DMS79 (cell line): ENCODE measurements at regions not wholly inside any gene's neighbourhood (a gene's known extent, or its start where the extent isn't known, plus 50 kb on each side); places are given as distances from the start of the nearest gene placed in this dataset.

ENCODE experiments used
- DNase-seq: peaks from one replicate; lab custom pipeline; 2025; lab: John Stamatoyannopoulos, UW

DNA sequence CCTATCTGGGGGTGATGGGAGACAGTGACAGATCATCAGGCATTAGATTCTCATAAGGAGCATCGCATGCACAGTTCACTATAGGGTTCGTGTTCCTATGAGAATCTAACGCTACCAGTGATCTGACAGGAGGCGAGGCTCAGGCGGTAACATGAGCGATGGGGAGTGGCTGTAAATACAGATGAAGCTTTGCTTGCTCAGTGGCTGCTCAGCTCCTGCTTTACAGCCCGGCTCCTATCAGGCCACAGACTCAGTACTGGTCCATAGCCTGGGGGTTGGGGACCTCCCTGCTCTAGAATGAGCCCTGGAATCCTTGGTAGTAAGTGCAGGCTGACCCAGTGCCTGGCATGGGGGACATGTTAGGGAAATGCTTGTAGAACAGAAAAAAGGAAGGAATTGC lies 426.0 kb downstream of the TYW1 start:
- DNase-seq, result no peak

DNA sequence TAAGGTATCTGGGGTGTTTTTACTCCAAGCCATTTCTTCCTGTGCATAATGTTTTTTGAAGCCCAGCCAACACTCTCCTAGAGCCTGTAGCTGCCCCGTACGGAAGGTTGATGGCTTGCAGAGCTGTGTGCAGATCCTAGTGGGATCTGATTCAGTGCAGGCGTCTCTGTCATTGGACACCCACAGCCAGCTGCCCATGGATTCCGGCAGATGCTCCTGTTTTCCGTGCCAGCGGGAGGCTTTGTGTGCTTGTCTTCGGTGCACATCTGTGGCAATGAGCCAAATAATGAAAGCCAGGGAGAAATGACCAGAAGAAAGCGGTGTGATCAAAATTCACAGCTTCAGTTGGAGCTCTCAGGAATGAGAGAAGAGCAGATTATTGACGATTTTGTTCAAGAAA lies 426.4 kb downstream of the TYW1 start:
- DNase-seq, result peak; percentile 27

DNA sequence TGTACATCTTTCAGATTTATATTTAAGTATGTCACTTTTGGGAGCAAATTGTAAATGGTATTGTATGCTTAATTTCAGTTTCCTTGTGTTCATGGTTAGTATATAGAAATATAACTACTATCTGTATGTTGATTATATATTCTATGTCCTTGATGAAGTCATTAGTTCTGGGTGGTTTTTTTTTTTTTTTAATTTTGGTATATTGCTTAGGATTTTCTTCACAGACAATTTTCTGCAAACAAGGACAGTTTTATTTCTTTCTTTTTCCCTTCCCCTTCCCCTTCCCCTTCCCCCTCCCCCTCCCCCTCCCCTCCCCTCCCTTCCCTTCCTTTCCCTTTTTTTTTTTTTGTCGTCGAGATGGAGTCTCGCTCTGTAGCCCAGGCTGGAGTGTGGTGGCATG lies 430.0 kb downstream of the TYW1 start:
- no peak for DNase-seq

DNA sequence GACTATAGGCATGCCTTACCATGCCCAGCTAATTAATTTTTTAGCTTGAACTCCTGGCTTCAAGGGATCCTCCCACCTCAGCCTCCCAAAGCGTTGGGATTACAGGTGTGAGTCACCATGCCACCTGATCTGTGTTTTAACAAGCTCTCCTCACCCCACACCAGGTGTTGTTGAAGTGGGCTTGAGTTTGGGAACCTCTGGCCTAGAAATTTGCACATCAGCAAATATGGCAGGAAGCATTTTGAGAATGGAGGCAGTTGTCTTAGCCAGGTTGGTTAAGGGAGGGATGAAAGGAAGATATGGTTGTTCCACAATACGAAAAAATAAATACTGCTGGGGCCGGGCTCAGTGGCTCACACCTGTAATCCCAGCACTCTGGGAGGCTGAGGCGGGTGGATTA lies 433.1 kb downstream of the TYW1 start:
- no peak for DNase-seq

DNA sequence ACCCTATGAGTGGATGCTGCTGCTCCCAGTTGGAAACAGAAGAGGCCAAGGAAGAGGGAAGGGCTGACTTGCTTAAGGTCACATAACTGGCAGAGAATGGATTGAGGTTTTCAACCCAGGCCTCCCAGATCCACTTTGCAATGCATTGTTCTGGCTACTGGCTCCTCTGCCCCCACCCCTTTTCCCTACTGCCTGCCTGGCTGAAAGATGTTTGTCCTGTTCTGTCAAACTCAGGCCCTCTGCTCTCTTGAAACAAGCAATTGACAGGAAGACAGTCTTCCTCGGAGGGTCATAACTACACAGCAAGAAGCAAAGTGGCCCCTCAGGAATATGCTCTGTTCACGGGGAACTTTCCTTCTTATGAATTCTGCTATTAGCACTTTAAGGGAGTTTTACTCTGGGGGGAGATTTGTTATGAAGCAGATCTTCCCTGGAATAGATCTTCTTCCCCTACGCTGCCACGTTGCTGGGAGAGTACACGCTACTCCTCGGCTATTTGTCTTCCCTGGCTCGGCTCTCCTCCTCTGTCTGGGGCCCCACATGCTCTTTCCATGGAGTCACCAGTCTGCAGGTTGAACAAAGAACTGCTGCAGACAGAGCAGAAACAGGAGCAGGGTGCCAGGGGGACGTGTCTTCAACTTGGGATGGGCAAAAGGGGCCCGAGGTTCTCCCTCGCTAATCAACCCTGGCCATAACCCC lies 436.1 kb downstream of the TYW1 start:
- no peak for DNase-seq

DNA sequence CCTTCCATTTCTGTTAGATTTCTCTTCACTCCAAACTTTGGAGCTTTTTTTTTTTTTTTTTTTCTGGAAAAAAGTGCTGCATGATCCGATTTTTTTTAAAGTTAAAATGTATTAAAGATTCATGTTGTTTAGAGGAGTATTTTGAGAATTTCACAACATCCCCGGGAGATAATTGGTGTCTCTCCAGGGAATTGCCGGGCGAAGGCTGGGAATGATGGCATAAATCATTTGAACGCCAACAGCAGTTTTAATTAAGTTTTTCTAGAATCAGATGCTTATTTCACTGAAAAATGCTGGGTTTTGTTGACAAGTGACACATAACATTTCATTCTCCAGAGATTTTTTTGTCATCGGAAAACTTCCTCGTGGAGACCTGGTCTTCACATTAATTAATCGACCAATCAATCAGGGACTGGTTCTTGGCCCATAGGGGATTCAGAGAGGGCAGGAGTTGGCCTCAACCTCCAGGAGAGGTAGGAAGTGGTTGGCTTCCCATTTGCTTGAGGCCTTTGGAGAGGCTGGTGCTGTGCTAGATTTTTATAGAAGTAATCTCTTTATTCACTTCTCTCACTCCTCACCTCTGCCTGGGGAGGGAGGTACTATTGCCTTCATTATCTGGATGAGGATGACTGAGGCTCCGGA lies 439.4 kb downstream of the TYW1 start:
- DNase-seq, result no peak

DNA sequence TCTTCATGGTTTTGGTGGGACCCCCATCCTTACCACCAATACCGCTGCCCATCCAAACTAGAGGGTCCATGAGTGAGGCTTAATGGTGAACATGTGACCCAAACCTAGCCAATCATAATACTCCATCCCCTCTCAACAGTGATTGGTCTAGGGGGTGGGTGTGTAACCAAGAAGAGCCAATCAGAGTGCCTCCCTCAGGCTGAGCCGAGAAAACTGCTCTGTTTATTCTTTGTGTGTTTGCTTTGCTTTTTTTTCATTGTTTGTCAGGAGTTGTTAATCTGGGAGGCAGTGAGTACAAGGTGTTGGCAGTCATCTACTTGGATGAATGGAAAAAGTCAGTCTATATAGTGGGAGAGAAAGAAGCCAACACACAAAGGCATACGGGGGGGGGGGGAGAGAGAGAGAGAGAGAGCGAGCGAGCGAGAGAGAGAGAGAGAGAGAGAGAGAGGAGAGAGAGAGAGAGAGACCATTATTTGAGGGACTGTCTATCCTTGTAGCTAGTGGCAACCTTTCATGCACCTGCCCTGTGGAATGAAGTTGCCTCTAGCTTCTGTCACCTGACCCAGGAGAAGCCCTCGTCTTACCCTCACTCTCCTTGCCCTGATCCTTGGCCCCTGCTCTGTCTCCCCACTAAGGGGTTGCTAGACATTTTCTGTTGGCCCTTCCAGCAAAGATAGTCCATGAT lies 441.7 kb downstream of the TYW1 start:
- no peak for DNase-seq

DNA sequence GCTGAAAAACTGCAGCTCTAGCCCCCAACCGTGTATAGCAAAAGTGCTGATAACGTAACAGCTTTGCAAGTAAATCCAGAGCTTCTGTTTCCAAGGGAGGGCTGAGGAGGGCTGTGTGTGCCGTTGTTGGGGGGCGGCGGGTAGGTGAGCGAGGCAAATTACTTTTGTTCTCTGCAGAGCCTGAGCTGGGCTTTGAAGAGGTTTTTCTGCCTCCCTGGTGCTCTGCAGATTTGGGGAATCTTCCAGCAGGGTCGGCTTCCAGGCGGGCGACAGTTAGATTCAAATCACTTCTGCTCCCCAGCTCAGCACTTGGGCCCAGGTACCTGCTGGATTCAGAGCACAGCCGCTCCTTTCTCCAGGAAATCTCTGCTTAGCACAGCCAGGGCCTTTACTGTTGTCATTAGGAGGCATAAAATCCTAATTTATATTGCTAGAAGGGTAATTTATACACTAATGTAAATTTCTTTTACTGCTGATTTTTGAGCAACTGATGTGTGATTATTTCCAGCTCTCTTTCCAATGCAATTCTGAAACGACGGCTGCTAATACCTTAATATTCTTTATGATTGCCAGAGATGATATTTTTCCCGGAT lies 442.4 kb downstream of the TYW1 start:
- DNase-seq, result no peak

DNA sequence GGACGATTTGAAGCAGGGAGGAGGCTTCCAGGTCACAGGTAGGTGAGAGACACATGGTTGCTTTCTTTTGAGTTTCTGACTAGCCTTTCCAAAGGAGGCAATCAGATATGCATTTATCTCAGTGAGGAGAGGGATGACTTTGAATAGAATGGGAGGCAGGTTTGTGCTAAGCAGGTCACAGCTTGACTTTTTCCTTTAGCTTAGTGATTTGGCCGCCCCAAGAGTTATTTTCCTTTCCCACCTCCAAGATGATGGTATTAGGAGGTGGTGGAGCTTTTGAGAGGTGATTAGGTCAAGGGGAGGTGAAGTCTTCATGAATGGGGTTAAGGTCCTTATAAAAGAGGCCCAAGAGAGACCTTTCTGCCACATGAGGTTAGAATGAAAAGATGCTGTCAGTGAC lies 443.7 kb downstream of the TYW1 start:
- DNase-seq, result no peak

DNA sequence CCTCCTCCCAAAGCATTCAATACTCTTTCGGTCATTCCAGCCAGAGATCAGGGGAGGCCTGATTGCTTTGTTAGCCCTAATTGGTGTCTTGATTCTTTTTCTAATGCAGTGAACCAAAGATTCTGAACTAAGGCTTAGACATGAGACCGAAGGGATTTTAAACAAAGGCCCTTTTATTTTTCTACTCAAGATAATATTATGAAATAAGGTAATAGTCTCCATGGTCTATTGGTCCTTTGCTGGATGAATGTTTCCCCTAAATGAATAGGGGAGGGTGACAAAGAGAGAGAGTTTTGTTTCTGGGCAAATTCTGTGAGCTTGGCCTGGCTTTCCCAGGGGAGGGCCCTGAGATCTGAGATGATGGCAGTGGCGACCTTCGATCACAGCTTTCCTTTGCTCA lies 449.1 kb downstream of the TYW1 start:
- no peak for DNase-seq

DNA sequence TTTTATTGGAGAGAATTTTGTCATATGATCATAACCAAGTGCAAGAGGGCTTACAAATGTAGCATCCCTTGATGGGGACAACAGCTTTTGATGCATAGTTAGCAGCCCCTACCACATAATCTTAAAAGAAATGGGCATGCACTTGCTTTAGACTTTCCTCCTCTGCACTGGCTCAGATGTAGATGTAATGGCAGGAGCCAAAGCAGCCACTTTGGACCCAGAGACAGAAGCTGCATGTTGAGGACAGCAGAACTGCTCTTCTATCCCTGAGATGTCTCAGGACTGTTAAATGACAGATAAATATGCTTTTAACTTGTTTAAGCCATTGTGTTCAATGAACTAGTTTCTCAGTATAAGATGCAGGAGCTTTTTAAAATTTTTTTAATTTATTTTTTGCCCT lies 450.7 kb downstream of the TYW1 start:
- no peak for DNase-seq

DNA sequence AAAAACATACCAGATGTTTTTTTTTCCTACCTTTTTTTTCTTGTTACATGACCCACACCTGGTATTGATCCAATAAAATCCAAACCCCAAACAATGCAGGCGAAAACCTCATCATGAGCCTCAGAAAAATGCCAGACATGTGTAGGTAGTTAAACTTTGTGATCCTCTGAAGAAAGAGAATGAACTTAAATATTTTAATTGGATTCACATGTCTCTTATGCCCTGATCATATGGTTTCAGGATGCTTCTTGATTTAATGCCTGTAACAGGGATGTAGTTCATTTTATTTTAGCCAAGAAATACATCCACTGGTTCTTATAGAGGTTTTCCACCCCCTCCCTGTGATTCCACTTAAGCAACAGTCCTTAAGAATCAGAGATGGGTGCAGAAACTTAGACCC lies 451.6 kb downstream of the TYW1 start:
- DNase-seq, result no peak

DNA sequence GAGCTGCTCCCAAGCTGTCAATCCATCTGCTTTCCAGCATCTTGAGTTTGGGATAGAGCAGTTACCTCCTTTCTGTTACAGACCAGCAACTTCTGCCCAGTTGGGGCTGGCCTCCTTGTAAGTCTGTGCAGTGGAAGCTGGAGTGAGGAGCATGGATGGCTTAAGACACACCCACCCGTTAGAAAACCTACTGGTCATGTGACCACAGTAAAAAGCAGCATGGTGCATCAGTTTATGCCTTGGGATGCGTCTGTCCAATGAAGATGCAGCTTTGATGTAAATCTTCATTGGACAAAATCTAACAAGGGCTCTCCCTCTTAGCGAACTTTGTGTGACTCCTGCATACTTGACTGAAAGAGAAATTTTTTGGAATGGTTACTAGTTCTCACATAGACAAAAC lies 453.5 kb downstream of the TYW1 start:
- DNase-seq, result no peak

DNA sequence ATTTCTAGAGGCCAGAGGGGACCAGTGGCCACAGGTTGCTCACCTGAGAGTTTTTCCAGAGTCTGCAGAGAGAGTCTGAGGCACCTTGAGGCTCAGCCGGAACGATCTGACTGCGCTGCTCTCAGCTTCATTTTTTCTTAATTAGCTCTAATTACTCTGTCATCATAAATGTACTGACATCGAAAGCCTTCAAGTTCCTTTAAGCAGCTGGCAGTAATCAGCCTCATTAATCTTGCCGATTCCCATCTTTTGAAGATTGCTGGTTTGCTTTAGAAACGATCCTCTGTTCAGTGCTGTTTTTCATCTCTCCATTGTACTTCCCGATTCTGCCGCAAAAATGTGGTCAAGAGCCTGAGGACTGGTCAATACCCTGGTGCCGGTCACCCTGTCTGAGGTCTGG lies 454.7 kb downstream of the TYW1 start:
- no peak for DNase-seq

DNA sequence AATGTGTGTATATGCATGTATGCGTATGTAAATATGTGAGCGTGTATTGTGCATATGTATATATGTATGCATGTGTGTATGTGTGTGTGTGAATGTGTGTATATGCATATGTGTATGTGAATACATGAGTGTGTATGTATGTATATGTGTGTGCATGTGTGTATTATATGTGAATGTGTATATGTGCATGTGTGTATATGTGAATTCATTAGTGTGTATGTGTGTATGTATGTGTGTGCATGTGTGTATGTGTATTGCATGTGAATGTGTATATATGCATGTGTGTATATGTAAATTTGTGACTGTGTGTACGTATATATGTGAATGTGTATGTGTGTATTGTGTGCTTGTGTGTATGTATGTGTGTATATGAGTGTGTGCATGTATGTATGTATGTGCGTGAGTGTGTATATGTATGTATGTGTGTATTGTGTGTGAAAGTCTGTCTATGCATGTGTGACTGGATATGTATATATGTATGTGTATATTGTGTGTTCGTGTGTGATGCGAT lies 455.9 kb downstream of the TYW1 start:
- no peak for DNase-seq

DNA sequence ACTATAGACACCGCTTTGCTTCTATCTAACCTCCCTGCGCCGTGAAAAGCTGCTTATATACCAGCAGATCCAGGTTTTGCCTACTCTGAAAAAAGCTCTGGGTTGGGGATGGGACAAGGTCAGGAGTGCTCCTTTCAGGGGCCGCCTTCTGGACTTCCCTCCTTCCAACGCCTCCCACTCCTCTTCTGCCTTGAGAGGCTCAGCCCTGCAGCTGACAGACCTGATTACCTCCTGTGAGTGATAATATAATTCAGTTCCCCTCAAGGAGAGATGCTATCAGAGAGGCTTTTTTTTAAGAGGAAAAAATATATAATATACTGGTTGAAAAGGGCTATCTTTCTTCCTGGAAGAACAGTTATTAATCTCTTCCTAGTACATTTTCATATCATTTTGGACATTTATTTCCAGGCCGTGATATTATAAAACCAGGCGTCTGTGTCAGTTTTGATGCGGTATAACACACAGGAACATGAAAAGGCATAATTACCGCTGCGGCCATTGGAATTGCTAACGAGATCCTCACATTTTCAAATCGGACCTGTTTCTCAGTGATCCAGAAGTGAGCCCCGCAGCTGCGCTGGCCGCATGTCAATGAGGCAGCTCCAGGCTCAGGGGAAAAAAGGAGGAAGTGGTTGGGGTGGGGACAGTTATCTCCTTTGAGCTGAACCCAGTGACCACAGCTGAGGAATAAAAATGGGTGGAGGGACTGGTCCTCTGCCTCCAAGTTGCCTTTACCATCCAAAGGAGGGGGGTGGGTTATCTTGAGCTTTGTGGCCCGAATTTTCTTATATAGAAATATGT lies 457.1 kb downstream of the TYW1 start:
- DNase-seq, result no peak

DNA sequence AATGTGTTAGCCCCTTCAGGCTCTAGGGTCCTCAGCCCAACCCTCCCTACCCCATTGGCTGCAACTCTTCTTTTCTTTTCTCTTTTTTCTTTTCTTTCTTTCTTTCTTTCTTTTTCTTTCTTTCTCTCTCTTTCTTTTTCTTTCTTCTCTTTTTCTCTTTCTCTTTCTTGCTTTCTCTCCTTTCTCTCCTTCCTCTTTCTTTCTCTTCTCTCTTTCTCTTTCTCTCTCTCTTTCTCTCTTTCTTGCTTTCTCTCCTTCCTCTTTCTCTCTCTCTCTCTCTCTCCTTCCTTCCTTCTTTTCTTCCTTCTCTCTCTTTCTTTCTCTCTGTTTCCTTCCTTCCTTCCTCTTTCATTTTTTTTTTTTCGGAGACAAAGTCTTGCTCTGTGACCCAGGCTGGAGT lies 458.9 kb downstream of the TYW1 start:
- DNase-seq, result no peak

DNA sequence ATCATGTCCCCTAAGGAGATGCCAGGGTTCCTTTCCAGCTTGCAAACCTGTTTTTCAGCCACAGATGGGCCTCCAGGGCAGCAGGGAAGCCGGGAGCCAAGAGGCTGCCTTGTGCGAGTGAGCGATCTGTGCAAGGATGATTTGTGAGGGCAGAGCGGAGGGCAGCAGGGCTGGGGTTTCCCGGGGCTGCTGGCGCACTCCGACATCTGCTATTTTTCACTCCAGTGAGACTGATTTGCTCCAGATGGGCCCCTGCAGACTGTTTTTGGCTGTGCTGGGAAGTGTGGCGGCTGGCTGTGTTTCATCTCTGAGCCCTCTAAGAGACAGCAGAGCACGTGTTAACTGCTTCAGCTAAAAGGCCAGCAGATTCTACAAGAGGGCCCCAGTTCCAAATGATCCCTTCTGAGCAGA lies 466.2 kb downstream of the TYW1 start:
- no peak for DNase-seq

DNA sequence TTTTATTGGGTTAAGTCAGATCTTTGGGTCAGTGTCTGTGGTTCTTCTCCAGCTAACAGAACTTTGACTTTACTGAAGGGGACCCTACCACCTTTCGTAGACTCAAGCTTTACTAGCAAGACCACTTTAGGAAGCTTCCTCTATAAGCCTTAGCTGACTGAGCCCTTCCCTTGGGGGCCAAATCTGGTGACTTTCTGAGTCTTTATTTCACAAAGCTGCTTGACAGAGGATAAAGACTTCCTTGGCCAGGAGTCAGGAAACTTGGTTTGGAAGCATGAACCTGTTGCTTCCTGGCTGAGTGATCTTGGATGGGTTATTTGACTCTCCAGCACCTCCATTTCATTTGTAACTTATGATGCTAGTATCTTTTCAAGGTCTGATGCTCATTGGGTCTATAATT lies 466.7 kb downstream of the TYW1 start:
- no peak for DNase-seq

DNA sequence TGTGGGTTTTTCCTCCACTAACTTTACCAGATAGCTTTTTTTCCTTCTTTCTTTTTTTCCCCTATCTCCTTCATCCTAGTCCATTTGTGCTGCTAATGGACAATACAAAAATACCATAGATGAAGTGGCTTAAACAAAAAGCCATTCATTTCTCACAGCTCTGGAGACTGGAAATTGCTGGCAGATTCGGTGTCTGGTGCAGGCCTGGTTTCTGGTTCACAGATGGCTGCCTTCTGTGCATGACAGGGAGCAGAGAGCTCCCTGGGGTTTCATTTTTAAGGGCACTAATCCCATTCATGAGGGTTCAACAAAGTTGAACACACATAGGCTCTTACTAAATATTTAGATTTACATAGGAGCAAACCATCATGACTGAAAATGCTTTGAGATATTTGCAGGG lies 467.4 kb downstream of the TYW1 start:
- no peak for DNase-seq

DNA sequence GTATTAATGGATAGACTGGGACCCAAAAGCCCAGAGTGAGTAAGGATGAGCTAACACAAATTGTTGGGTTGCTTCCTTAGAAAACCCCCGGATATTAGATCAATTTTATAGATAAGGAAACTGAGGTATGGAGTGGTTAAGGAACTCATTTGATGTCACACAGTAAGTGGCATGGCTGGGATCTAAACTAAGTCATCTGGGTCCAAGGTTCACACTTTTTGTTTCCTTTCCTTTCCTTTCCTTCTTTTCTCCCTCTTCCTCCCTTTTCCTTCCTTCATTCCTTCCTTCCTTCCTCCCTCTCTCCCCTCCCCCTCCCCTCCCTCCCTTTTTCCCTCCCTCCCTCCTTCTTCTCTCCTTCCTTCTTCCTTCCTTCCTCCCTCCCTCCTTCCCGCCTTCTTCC lies 469.5 kb downstream of the TYW1 start:
- DNase-seq, result no peak

DNA sequence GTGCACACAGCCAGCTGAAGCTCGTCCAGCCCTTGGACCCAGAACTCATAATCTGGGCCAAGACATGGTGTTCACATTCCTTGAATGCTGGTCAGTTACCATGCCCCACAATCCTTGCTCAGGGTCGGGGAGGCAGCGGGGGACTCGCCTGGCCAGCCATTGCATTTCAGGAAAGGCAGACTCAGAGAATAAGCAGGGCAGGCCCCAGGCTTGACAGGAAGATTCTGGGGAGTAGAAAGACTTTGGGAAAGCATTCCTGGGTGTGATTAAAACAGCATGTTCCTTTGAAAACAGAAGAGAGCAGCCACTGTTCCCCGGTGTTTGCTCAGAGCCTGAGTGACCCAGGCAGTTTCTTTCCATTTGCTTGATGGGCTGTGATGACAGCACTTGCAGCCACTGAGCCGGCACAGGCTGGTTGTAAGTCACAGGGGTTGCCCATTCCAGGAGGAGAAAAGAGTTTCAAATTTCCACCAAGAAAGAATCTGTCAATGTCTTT lies 473.7 kb downstream of the TYW1 start:
- DNase-seq, result no peak
